K562 (cell line): ENCODE measurements at regions not wholly inside any gene's neighbourhood (a gene's known extent, or its start where the extent isn't known, plus 50 kb on each side); places are given as distances from the start of the nearest gene placed in this dataset.

Experiments
- ATAC-seq: fragments of 200-7000 bp; cut with Tn5 transposase; 3 replicates; pipeline ENCODE4 v1.9.1; 2020; ENCODE audit warnings: moderate library complexity
- BruUV-seq: library from RNA; stranded (reverse); fragments of 400-500 nt; replicated peaks from 2 replicates; lab custom pipeline; 2021; lab: Mats Ljungman, UMichigan
- CTCF ChIA-PET: fragments of 300-600 bp; formaldehyde crosslinking; extraction: SDS; loops from one replicate; lab custom pipeline; 2021; ENCODE audit warnings: low intra/inter-chr PET ratio; lab: Yijun Ruan, JAX
- POLR2A ChIA-PET: fragments of 300-600, 350-650 bp; sonication (Branson Sonifier 250); formaldehyde crosslinking; extraction: SDS; loops from one replicate; lab custom pipeline; 2021; ENCODE audit warnings: antibody characterized with exemption, inconsistent platforms; lab: Yijun Ruan, JAX
- DNase-seq, 4 experiments: peaks; one replicate each; pipeline versions ENCODE4 v3.0.0 to v3.0.0-alpha.2; 2011 to 2018; ENCODE audit warnings: low spot score in 3 of 4, mixed read lengths in 3 of 4; ENCODE audit errors: extremely low read depth in 1 of 4
- FAIRE-seq: peaks from 2 replicates; lab custom pipeline; 2011; peaks lifted over from hg19 to GRCh38; lab: Jason Lieb, UNC
- H2AFZ ChIP-seq: 2 replicates; pipeline ENCODE4 v1.6.0; 2011; ENCODE audit warnings: low read depth, low read length, control low read depth, inconsistent platforms
- H3K27ac ChIP-seq: fragments of 200-600 bp; 3 replicates; pipeline ENCODE4 v1.8.0; 2011; ENCODE audit warnings: low read depth, mild to moderate bottlenecking, control low read depth, inconsistent platforms, low read length, moderate library complexity, mixed read lengths; ENCODE audit errors: extremely low read depth
- H3K27me3 ChIP-seq, 2 experiments: fragments of 300-600 bp in 1 of 2; 2 replicates in 1 of 2; 3 replicates in 1 of 2; pipeline versions ENCODE4 v1.6.0 to v1.8.0; 2011; ENCODE audit warnings: inconsistent platforms in 2 of 2, low read length in 2 of 2, mild to moderate bottlenecking in 1 of 2, mixed read lengths in 1 of 2, moderate library complexity in 1 of 2; ENCODE audit not compliant: control insufficient read depth in 2 of 2, insufficient read depth in 2 of 2
- H3K36me3 ChIP-seq: fragments of 300-600 bp; 3 replicates; pipeline ENCODE4 v1.8.0; 2011; ENCODE audit warnings: mild to moderate bottlenecking, low read length, inconsistent platforms; ENCODE audit not compliant: control insufficient read depth, insufficient read depth
- H3K4me1 ChIP-seq, 2 experiments: fragments of 200-600 bp in 1 of 2; replicated peaks in 1 of 2; 2 replicates in 1 of 2; 3 replicates in 1 of 2; pipeline versions ENCODE4 v1.5.1 to v1.8.0; 2011; ENCODE audit warnings: inconsistent platforms in 2 of 2, low read length in 2 of 2, mild to moderate bottlenecking in 1 of 2, mixed read lengths in 1 of 2, moderate library complexity in 1 of 2; ENCODE audit not compliant: control insufficient read depth in 2 of 2, insufficient read depth in 2 of 2
- H3K4me2 ChIP-seq: 2 replicates; pipeline ENCODE4 v1.6.1; 2011; ENCODE audit warnings: low read length, control low read depth, inconsistent platforms, mixed read lengths; ENCODE audit not compliant: insufficient read depth
- H3K4me3 ChIP-seq: fragments of 200-600 bp; sonication (generic), shearing (Covaris generic); 2 replicates; pipeline ENCODE4 v1.5.1; 2016; ENCODE audit warnings: control low read depth, inconsistent platforms
- H3K79me2 ChIP-seq: fragments of 200-600 bp; 3 replicates; pipeline ENCODE4 v1.8.0; 2011; ENCODE audit warnings: low read length, inconsistent platforms; ENCODE audit not compliant: control insufficient read depth, insufficient read depth
- H3K9ac ChIP-seq, 2 experiments: 2 replicates each; pipeline versions ENCODE4 v1.6.0 to v1.6.1; 2011; ENCODE audit warnings: low read depth in 2 of 2, low read length in 2 of 2, control low read depth in 1 of 2, inconsistent platforms in 1 of 2, mild to moderate bottlenecking in 1 of 2, mixed read lengths in 1 of 2; ENCODE audit not compliant: insufficient read depth in 1 of 2
- H3K9me1 ChIP-seq: one replicate; pipeline ENCODE4 v1.6.0; 2011; ENCODE audit warnings: inconsistent platforms, mild to moderate bottlenecking, low read length, moderate library complexity; ENCODE audit not compliant: control insufficient read depth, insufficient read depth
- H3K9me3 ChIP-seq: replicated peaks from 2 replicates; pipeline ENCODE4 v1.5.1; 2011; ENCODE audit warnings: low read depth, low read length, inconsistent platforms; ENCODE audit not compliant: control insufficient read depth, insufficient read depth
- H4K20me1 ChIP-seq: replicated peaks from 2 replicates; pipeline ENCODE4 v1.6.1; 2011; ENCODE audit warnings: low read length, inconsistent platforms, mixed read lengths; ENCODE audit not compliant: control insufficient read depth, insufficient read depth
- ZNF274 ChIP-seq: IDR thresholded peaks from 2 replicates; pipeline ENCODE4 v1.6.1; 2011; ENCODE audit warnings: low read depth, mild to moderate bottlenecking, low read length, moderate library complexity, borderline replicate concordance
- WGBS: fragments of 100-300 bp; shearing (Covaris generic); methylation state at CpG from one replicate; pipeline ENCODE4 v1.1.6; 2016; ENCODE audit warnings: low coverage, mixed read lengths; ENCODE audit not compliant: insufficient coverage; ENCODE audit errors: missing lambda C conversion rate; 5-methylcytosine and 5-hydroxymethylcytosine counted together
- in situ Hi-C: fragments of 300-500 bp; cut with MboI; formaldehyde crosslinking; loops from 4 replicates; pipeline ENCODE4 v1.15.0; 2018; ENCODE audit warnings: inconsistent platforms, mixed read lengths
- intact Hi-C: fragments of 100-400 bp; cut with micrococcal nuclease; formaldehyde crosslinking; loops from 2 replicates; pipeline ENCODE4 v1.14.2; 2022
- TF ChIP-seq, protein P1 (sequence below): fragments of 200-600 bp; sonication (generic); IDR thresholded peaks from one replicate; pipeline ENCODE4 v1.6.1; 2012; ENCODE audit warnings: mild to moderate bottlenecking, low read depth, low read length, inconsistent platforms

GRCh38 chr3:182300266-182300665, 493.0 kb upstream of the ATP11B start:
- TF ChIP-seq, protein P1, sequence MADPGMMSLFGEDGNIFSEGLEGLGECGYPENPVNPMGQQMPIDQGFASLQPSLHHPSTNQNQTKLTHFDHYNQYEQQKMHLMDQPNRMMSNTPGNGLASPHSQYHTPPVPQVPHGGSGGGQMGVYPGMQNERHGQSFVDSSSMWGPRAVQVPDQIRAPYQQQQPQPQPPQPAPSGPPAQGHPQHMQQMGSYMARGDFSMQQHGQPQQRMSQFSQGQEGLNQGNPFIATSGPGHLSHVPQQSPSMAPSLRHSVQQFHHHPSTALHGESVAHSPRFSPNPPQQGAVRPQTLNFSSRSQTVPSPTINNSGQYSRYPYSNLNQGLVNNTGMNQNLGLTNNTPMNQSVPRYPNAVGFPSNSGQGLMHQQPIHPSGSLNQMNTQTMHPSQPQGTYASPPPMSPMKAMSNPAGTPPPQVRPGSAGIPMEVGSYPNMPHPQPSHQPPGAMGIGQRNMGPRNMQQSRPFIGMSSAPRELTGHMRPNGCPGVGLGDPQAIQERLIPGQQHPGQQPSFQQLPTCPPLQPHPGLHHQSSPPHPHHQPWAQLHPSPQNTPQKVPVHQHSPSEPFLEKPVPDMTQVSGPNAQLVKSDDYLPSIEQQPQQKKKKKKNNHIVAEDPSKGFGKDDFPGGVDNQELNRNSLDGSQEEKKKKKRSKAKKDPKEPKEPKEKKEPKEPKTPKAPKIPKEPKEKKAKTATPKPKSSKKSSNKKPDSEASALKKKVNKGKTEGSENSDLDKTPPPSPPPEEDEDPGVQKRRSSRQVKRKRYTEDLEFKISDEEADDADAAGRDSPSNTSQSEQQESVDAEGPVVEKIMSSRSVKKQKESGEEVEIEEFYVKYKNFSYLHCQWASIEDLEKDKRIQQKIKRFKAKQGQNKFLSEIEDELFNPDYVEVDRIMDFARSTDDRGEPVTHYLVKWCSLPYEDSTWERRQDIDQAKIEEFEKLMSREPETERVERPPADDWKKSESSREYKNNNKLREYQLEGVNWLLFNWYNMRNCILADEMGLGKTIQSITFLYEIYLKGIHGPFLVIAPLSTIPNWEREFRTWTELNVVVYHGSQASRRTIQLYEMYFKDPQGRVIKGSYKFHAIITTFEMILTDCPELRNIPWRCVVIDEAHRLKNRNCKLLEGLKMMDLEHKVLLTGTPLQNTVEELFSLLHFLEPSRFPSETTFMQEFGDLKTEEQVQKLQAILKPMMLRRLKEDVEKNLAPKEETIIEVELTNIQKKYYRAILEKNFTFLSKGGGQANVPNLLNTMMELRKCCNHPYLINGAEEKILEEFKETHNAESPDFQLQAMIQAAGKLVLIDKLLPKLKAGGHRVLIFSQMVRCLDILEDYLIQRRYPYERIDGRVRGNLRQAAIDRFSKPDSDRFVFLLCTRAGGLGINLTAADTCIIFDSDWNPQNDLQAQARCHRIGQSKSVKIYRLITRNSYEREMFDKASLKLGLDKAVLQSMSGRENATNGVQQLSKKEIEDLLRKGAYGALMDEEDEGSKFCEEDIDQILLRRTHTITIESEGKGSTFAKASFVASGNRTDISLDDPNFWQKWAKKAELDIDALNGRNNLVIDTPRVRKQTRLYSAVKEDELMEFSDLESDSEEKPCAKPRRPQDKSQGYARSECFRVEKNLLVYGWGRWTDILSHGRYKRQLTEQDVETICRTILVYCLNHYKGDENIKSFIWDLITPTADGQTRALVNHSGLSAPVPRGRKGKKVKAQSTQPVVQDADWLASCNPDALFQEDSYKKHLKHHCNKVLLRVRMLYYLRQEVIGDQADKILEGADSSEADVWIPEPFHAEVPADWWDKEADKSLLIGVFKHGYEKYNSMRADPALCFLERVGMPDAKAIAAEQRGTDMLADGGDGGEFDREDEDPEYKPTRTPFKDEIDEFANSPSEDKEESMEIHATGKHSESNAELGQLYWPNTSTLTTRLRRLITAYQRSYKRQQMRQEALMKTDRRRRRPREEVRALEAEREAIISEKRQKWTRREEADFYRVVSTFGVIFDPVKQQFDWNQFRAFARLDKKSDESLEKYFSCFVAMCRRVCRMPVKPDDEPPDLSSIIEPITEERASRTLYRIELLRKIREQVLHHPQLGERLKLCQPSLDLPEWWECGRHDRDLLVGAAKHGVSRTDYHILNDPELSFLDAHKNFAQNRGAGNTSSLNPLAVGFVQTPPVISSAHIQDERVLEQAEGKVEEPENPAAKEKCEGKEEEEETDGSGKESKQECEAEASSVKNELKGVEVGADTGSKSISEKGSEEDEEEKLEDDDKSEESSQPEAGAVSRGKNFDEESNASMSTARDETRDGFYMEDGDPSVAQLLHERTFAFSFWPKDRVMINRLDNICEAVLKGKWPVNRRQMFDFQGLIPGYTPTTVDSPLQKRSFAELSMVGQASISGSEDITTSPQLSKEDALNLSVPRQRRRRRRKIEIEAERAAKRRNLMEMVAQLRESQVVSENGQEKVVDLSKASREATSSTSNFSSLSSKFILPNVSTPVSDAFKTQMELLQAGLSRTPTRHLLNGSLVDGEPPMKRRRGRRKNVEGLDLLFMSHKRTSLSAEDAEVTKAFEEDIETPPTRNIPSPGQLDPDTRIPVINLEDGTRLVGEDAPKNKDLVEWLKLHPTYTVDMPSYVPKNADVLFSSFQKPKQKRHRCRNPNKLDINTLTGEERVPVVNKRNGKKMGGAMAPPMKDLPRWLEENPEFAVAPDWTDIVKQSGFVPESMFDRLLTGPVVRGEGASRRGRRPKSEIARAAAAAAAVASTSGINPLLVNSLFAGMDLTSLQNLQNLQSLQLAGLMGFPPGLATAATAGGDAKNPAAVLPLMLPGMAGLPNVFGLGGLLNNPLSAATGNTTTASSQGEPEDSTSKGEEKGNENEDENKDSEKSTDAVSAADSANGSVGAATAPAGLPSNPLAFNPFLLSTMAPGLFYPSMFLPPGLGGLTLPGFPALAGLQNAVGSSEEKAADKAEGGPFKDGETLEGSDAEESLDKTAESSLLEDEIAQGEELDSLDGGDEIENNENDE: no peak
- TF ChIP-seq ZNF274: no peak
- no TSS peak for BruUV-seq

More at GRCh38 chr3:182300266-182300665, 493.0 kb upstream of the ATP11B start:
- CTCF ChIA-PET: no interaction called here
- 0% methylated on average over 4 of the region's 4 CpGs for WGBS
- no peak overlapping the region for H3K4me3 ChIP-seq
- H3K9ac ChIP-seq: no peak overlapping the region
- H3K36me3 ChIP-seq: no peaks in the 10 kb centered on the region
- H3K9me1 ChIP-seq: no peaks in the 10 kb centered on the region
- POLR2A ChIA-PET: interaction anchor here (0.5 to 1.4 kb wide), 2 partner anchors 12 to 420 kb away, joined by 3 read pairs; no protein-coding TSS in a partner anchor
- no peak overlapping the region for H3K27ac ChIP-seq
- H3K9me3 ChIP-seq: no peaks in the 10 kb centered on the region
- no peak for ATAC-seq
- no peak overlapping the region for H3K4me2 ChIP-seq
- H3K27me3 ChIP-seq: no peaks in the 10 kb centered on the region
- no peak overlapping the region for H2AFZ ChIP-seq
- no peak for FAIRE-seq
- no peak for DNase-seq
- in situ Hi-C loops (no loop called here), intact Hi-C loops (no loop called here)
- no peaks in the 10 kb centered on the region; the same call in 1 of the 2 replicates for H4K20me1 ChIP-seq
- no peaks in the 10 kb centered on the region for H3K4me1 ChIP-seq
- H3K79me2 ChIP-seq: no peaks in the 10 kb centered on the region
